Activated naive CD4-positive, alpha-beta T cell treated with anti-CD3 and anti-CD28 coated beads, Interleukin-2, amount 10 ng/mL, durations not matched to agents 7 days and 5 days (primary cell): ENCODE measurements at regions not wholly inside any gene's neighbourhood (a gene's known extent, or its start where the extent isn't known, plus 50 kb on each side); places are given as distances from the start of the nearest gene placed in this dataset.

Experiments
- CTCF ChIA-PET: fragments of 350-600 bp; sonication (Branson Sonifier 250); formaldehyde crosslinking; loops from one replicate; lab custom pipeline; 2021; ENCODE audit warnings: antibody characterized with exemption; lab: Charles Lee
- DNase-seq: peaks from one replicate; pipeline ENCODE4 v3.0.0-alpha.2; 2020
- H3K27ac Mint-ChIP-seq: one replicate; pipeline ENCODE4 v1.8.0; 2021; ENCODE audit warnings: mild to moderate bottlenecking, moderate library complexity, mixed read lengths
- H3K27me3 Mint-ChIP-seq: one replicate; pipeline ENCODE4 v1.8.0; 2021; ENCODE audit warnings: mild to moderate bottlenecking, mixed read lengths
- H3K36me3 Mint-ChIP-seq: one replicate; pipeline ENCODE4 v1.8.0; 2021; ENCODE audit warnings: mixed read lengths
- H3K4me1 Mint-ChIP-seq: one replicate; pipeline ENCODE4 v1.8.0; 2021; ENCODE audit warnings: mixed read lengths
- H3K4me3 Mint-ChIP-seq: one replicate; pipeline ENCODE4 v1.8.0; 2021; ENCODE audit warnings: mild to moderate bottlenecking, moderate library complexity, mixed read lengths
- H3K9me3 Mint-ChIP-seq: one replicate; pipeline ENCODE4 v1.8.0; 2021; ENCODE audit warnings: mixed read lengths

GRCh38 chr2:100721693-100722092 is 98.2 kb upstream of the NPAS2 start:
- no peaks in the 10 kb centered on the region for H3K4me1 Mint-ChIP-seq
- H3K4me3 Mint-ChIP-seq: no peak overlapping the region
- DNase-seq: no peak
- CTCF ChIA-PET: interaction anchor here (1.4 kb wide), 1 partner anchor 112 kb away, joined by 3 read pairs; no protein-coding TSS in a partner anchor
- H3K27me3 Mint-ChIP-seq: peaks cover 17% of the 10 kb centered on the region
- H3K9me3 Mint-ChIP-seq: no peaks in the 10 kb centered on the region
- no peak overlapping the region for H3K27ac Mint-ChIP-seq
- no peaks in the 10 kb centered on the region for H3K36me3 Mint-ChIP-seq

GRCh38 chr2:100722125-100722524 is 97.8 kb upstream of the NPAS2 start:
- DNase-seq: no peak
- H3K27me3 Mint-ChIP-seq: peaks cover 17% of the 10 kb centered on the region
- H3K9me3 Mint-ChIP-seq: no peaks in the 10 kb centered on the region
- H3K36me3 Mint-ChIP-seq: no peaks in the 10 kb centered on the region
- CTCF ChIA-PET: interaction anchor here (1.4 kb wide), 1 partner anchor 112 kb away, joined by 3 read pairs; no protein-coding TSS in a partner anchor
- H3K4me3 Mint-ChIP-seq: no peak overlapping the region
- no peaks in the 10 kb centered on the region for H3K4me1 Mint-ChIP-seq
- no peak overlapping the region for H3K27ac Mint-ChIP-seq

- H3K36me3 Mint-ChIP-seq: no peaks in the 10 kb centered on the region
- H3K27ac Mint-ChIP-seq: no peak overlapping the region
- H3K9me3 Mint-ChIP-seq: peaks cover 3% of the 10 kb centered on the region
- no peak for DNase-seq
- peaks cover 19% of the 10 kb centered on the region for H3K27me3 Mint-ChIP-seq
- CTCF ChIA-PET: no interaction called here
- no peak overlapping the region for H3K4me3 Mint-ChIP-seq
- no peaks in the 10 kb centered on the region for H3K4me1 Mint-ChIP-seq
Measured at GRCh38 chr2:100726866-100727265, 93.1 kb upstream of the NPAS2 start.

DNA sequence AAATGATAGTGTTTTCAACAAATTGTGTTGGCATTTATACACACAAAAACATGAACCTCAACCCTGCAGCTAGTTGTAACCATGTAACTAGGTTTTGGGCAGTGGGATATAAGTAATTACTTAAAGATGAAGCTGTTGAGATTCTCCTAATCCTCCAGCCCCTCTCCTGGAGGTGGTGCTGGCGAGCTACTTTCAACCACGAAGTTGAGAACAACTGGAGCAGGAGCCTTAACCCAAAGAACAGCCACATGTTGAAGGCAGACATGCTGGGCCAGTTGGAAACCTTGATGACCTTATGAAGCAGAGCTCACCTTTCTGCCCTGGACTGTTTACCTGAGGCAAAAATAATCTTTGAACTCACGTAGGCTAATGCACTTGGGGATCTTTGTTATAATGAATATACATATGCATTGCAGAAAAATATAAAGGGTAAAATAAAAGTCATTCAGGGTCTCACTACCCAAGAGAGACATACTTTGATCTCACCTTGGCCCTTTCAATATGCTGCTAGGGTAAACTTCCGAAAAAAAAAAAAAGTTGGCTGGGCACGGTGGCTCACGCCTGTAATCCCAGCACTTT is 89.6 kb upstream of the NPAS2 start:
- Mint-ChIP-seq H3K9me3 (peaks cover 3% of the 10 kb centered on the region), H3K36me3 (no peaks in the 10 kb centered on the region), H3K4me1 (no peaks in the 10 kb centered on the region), H3K27ac (no peak overlapping the region), H3K4me3 (no peak overlapping the region), H3K27me3 (peaks cover 21% of the 10 kb centered on the region)
- peak; percentile 74 for DNase-seq
- CTCF ChIA-PET: interaction anchor here (0.6 to 2.6 kb wide), 12 partner anchors 88 to 474 kb away, joined by 3 to 16 read pairs (median 6); no protein-coding TSS in a partner anchor

GRCh38 chr2:100731535-100731981 is 88.4 kb upstream of the NPAS2 start:
- Mint-ChIP-seq H3K27ac (no peak overlapping the region), H3K9me3 (peaks cover 3% of the 10 kb centered on the region), H3K4me3 (no peak overlapping the region), H3K4me1 (no peaks in the 10 kb centered on the region), H3K36me3 (no peaks in the 10 kb centered on the region), H3K27me3 (peaks cover 21% of the 10 kb centered on the region)
- CTCF ChIA-PET: interaction anchor here (1.6 to 2.6 kb wide), 4 partner anchors 174 to 473 kb away, joined by 3 to 16 read pairs (median 8); no protein-coding TSS in a partner anchor
- DNase-seq: no peak

- CTCF ChIA-PET: interaction anchor here (1.5 kb wide), 1 partner anchor 123 kb away, joined by 3 read pairs; no protein-coding TSS in a partner anchor
- Mint-ChIP-seq H3K27me3 (peaks cover 22% of the 10 kb centered on the region), H3K27ac (no peak overlapping the region), H3K4me3 (no peak overlapping the region), H3K36me3 (no peaks in the 10 kb centered on the region), H3K9me3 (peaks cover 3% of the 10 kb centered on the region), H3K4me1 (no peaks in the 10 kb centered on the region)
- no peak for DNase-seq
Measured at GRCh38 chr2:100733391-100734187, 86.3 kb upstream of the NPAS2 start.

GRCh38 chr2:100736121-100736915 is 83.6 kb upstream of the NPAS2 start:
- Mint-ChIP-seq H3K9me3 (no peaks in the 10 kb centered on the region), H3K36me3 (no peaks in the 10 kb centered on the region), H3K27ac (no peak overlapping the region), H3K4me1 (no peaks in the 10 kb centered on the region), H3K27me3 (peaks cover 18% of the 10 kb centered on the region), H3K4me3 (no peak overlapping the region)
- no peak for DNase-seq
- CTCF ChIA-PET: no interaction called here

GRCh38 chr2:100739735-100740432 is 80.1 kb upstream of the NPAS2 start:
- DNase-seq: no peak
- CTCF ChIA-PET: no interaction called here
- H3K4me3 Mint-ChIP-seq: no peak overlapping the region
- H3K4me1 Mint-ChIP-seq: no peaks in the 10 kb centered on the region
- no peak overlapping the region for H3K27ac Mint-ChIP-seq
- no peaks in the 10 kb centered on the region for H3K36me3 Mint-ChIP-seq
- peaks cover 14% of the 10 kb centered on the region for H3K27me3 Mint-ChIP-seq
- no peaks in the 10 kb centered on the region for H3K9me3 Mint-ChIP-seq

DNA sequence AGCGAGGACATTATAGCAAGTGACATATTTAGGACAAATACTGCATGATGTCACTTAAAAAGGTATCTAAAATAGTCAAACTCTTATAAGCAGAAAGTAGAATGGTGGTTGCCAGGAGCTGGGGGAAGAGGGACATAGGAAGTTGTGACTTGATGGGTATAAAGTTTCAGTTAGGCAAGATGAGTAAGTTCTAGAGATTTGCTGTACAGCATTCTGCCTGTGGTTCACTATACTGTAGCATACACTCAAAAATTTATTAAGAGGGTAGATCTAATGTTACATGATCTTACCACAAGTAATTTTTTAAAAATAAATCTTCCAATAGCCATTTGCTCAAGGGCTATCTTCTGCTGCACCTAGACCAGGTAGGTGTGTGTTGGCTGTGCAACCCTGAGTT is 78.1 kb upstream of the NPAS2 start:
- H3K4me3 Mint-ChIP-seq: no peak overlapping the region
- H3K9me3 Mint-ChIP-seq: no peaks in the 10 kb centered on the region
- no peak for DNase-seq
- H3K27me3 Mint-ChIP-seq: peaks cover 14% of the 10 kb centered on the region
- no peaks in the 10 kb centered on the region for H3K36me3 Mint-ChIP-seq
- no peaks in the 10 kb centered on the region for H3K4me1 Mint-ChIP-seq
- CTCF ChIA-PET: no interaction called here
- no peak overlapping the region for H3K27ac Mint-ChIP-seq

GRCh38 chr2:100742277-100743254 is 77.4 kb upstream of the NPAS2 start:
- CTCF ChIA-PET: no interaction called here
- Mint-ChIP-seq H3K27ac (no peak overlapping the region), H3K4me1 (no peaks in the 10 kb centered on the region), H3K36me3 (no peaks in the 10 kb centered on the region), H3K9me3 (no peaks in the 10 kb centered on the region), H3K4me3 (no peak overlapping the region), H3K27me3 (peaks cover 14% of the 10 kb centered on the region)
- DNase-seq: no peak

DNA sequence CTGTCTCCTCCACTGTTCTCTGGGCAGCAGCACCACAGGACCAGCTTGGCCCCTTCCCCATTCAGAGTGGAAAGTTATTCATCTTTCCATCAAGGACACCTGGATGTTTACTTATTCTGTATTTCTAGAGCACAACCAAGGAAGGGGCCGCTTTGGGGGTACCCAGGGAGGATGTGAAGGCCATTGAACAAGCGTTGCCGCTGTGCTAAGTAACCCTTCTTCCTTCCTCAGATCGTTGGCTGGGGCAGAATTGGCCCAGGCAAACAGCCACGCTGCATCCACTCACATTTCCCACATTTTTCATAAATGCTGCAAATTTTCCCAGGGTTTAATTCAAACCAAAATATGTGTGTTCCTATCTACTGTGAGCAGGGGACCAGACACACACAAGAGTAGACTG is 76.2 kb upstream of the NPAS2 start:
- H3K4me3 Mint-ChIP-seq: no peak overlapping the region
- no peak for DNase-seq
- H3K9me3 Mint-ChIP-seq: no peaks in the 10 kb centered on the region
- no peak overlapping the region for H3K27ac Mint-ChIP-seq
- no peaks in the 10 kb centered on the region for H3K36me3 Mint-ChIP-seq
- H3K4me1 Mint-ChIP-seq: peaks cover 4% of the 10 kb centered on the region
- CTCF ChIA-PET: no interaction called here
- peaks cover 22% of the 10 kb centered on the region for H3K27me3 Mint-ChIP-seq

GRCh38 chr2:100744184-100744583 is 75.8 kb upstream of the NPAS2 start:
- Mint-ChIP-seq H3K36me3 (no peaks in the 10 kb centered on the region), H3K27ac (no peak overlapping the region), H3K9me3 (no peaks in the 10 kb centered on the region), H3K4me1 (peaks cover 4% of the 10 kb centered on the region), H3K4me3 (no peak overlapping the region), H3K27me3 (peaks cover 22% of the 10 kb centered on the region)
- no peak for DNase-seq
- CTCF ChIA-PET: no interaction called here

DNA sequence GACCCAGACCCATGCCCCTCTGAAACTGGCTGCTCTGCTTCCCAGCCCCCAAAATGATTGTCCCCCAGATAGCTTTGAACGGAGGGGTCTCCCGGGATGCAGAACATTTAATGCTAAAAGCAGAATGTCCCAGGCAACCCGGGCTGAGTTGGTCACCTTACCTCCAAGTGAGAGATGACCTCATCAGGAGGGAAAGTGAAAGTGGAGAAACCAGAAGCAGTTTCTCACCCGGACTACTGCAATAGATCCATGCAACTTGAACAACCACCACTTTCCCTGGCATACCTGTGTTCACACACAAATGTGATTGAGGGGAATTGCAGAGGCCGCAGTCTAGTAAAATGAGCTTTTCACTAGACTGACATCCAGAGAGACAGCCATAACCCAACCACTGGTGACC is 75.3 kb upstream of the NPAS2 start:
- Mint-ChIP-seq H3K27ac (no peak overlapping the region), H3K9me3 (no peaks in the 10 kb centered on the region), H3K4me1 (peaks cover 4% of the 10 kb centered on the region), H3K27me3 (peaks cover 22% of the 10 kb centered on the region), H3K36me3 (no peaks in the 10 kb centered on the region), H3K4me3 (no peak overlapping the region)
- CTCF ChIA-PET: no interaction called here
- DNase-seq: no peak
